BJ (cell line): ENCODE measurements at regions not wholly inside any gene's neighbourhood (a gene's known extent, or its start where the extent isn't known, plus 50 kb on each side); places are given as distances from the start of the nearest gene placed in this dataset.

ENCODE experiments used
- CTCF ChIA-PET: fragments of 350-600 bp; formaldehyde crosslinking; extraction: SDS; loops from one replicate; lab custom pipeline; 2021; ENCODE audit warnings: antibody characterized with exemption, inconsistent platforms; lab: Yijun Ruan, JAX
- POLR2A ChIA-PET: fragments of 300-600 bp; sonication (Branson Sonifier 250); formaldehyde crosslinking; extraction: SDS; loops from one replicate; lab custom pipeline; 2021; ENCODE audit warnings: antibody characterized with exemption; lab: Charles Lee
- DNase-seq: peaks from one replicate; pipeline ENCODE4 v3.0.0-alpha.2; 2011; ENCODE audit warnings: low read depth
- H3K27me3 ChIP-seq: 2 replicates; pipeline ENCODE4 v1.6.0; 2011; ENCODE audit warnings: low read length; ENCODE audit not compliant: control insufficient read depth, insufficient read depth
- H3K36me3 ChIP-seq: 2 replicates; pipeline ENCODE4 v1.5.1; 2011; ENCODE audit warnings: low read length; ENCODE audit not compliant: control insufficient read depth, insufficient read depth
- H3K4me3 ChIP-seq: 2 replicates; pipeline ENCODE4 v1.5.1; 2011; ENCODE audit warnings: low read depth, mild to moderate bottlenecking, control low read depth, low read length
- CTCF ChIP-seq: IDR thresholded peaks from 2 replicates; pipeline ENCODE4 v1.5.1; 2011; ENCODE audit warnings: low read depth, mild to moderate bottlenecking, control low read depth, inconsistent platforms, low read length, moderate library complexity; ENCODE audit not compliant: insufficient read depth

- no peak for TF ChIP-seq CTCF
- CTCF ChIA-PET = no interaction called here
- no peak overlapping the region for H3K4me3 ChIP-seq
- POLR2A ChIA-PET = no interaction called here
- no peaks in the 10 kb centered on the region for H3K27me3 ChIP-seq
- no peak for DNase-seq
- H3K36me3 ChIP-seq = no peaks in the 10 kb centered on the region
Observed at GRCh38 chr2:180324182-180324581, 317.1 kb upstream of the CWC22 start.

GRCh38 chr2:180322781-180323180 is 315.7 kb upstream of the CWC22 start:
- Histone ChIP-seq H3K27me3 (no peaks in the 10 kb centered on the region), H3K4me3 (no peak overlapping the region), H3K36me3 (no peaks in the 10 kb centered on the region)
- no peak for TF ChIP-seq CTCF
- POLR2A ChIA-PET = no interaction called here
- DNase-seq = no peak
- CTCF ChIA-PET = no interaction called here

- Histone ChIP-seq H3K27me3 (no peaks in the 10 kb centered on the region), H3K4me3 (no peak overlapping the region)
- POLR2A ChIA-PET = no interaction called here
Observed at GRCh38 chr2:180319586-180320405, 312.7 kb upstream of the CWC22 start.

GRCh38 chr2:180314086-180314485 is 307.0 kb upstream of the CWC22 start:
- Histone ChIP-seq H3K36me3 (no peaks in the 10 kb centered on the region), H3K27me3 (no peaks in the 10 kb centered on the region), H3K4me3 (no peak overlapping the region)
- DNase-seq = no peak
- CTCF ChIA-PET = no interaction called here
- TF ChIP-seq CTCF = no peak
- POLR2A ChIA-PET = no interaction called here

More at GRCh38 chr2:180319586-180320405, 312.7 kb upstream of the CWC22 start:
- no peak for DNase-seq
- no peak for TF ChIP-seq CTCF
- CTCF ChIA-PET = no interaction called here
- H3K36me3 ChIP-seq = no peaks in the 10 kb centered on the region

GRCh38 chr2:180312542-180312941 is 305.4 kb upstream of the CWC22 start:
- ChIA-PET CTCF (interaction anchor here (1.0 to 1.1 kb wide), 2 partner anchors 71 to 187 kb away, joined by 3 read pairs; no protein-coding TSS in a partner anchor), POLR2A (no interaction called here)
- Histone ChIP-seq H3K27me3 (no peaks in the 10 kb centered on the region), H3K4me3 (no peak overlapping the region), H3K36me3 (no peaks in the 10 kb centered on the region)
- no peak for DNase-seq
- TF ChIP-seq CTCF = no peak
